Left ventricle myocardium inferior (tissue), 1 donor: ENCODE measurements at regions not wholly inside any gene's neighbourhood (a gene's known extent, or its start where the extent isn't known, plus 50 kb on each side); places are given as distances from the start of the nearest gene placed in this dataset.
"Not testable (repeated sequence)": the region's sequence is repeated elsewhere in the genome, so short reads cannot be mapped to it uniquely, and the experiment has no call there.

Source experiments
- DNase-seq: peaks from one replicate; pipeline ENCODE4 v3.0.0-alpha.2; 2020
- H3K27ac ChIP-seq: fragments of 200-600 bp; replicated peaks from 2 replicates; pipeline ENCODE4 v1.8.0; 2021
- H3K27me3 ChIP-seq: fragments of 200-600 bp; 2 replicates; pipeline ENCODE4 v1.8.0; 2021; ENCODE audit warnings: low read depth
- H3K36me3 ChIP-seq: fragments of 200-600 bp; 2 replicates; pipeline ENCODE4 v1.8.0; 2021
- H3K4me1 ChIP-seq: fragments of 200-600 bp; 2 replicates; pipeline ENCODE4 v1.8.0; 2021
- H3K4me3 ChIP-seq: fragments of 200-600 bp; 2 replicates; pipeline ENCODE4 v1.8.0; 2021; ENCODE audit warnings: mild to moderate bottlenecking, moderate library complexity
- H3K9me3 ChIP-seq: fragments of 200-600 bp; replicated peaks from 2 replicates; pipeline ENCODE4 v1.8.0; 2021
- CTCF ChIP-seq: fragments of 200-600 bp; IDR thresholded peaks from 2 replicates; pipeline ENCODE4 v1.8.0; 2021; ENCODE audit warnings: antibody characterized with exemption, mild to moderate bottlenecking, borderline replicate concordance
- intact Hi-C: fragments of 100-400 bp; cut with micrococcal nuclease; formaldehyde crosslinking; loops from one replicate; pipeline ENCODE4 v1.11.0; 2022
- donor health status: DM: no; HTN: yes; CAD: no; lungs with severe emphysema.

GRCh38 chr3:77746892-77747291 lies 707.0 kb downstream of the ROBO2 start:
- Histone ChIP-seq H3K4me1 (no peaks in the 10 kb centered on the region), H3K36me3 (no peaks in the 10 kb centered on the region), H3K27me3 (no peaks in the 10 kb centered on the region), H3K9me3 (no peaks in the 10 kb centered on the region), H3K4me3 (no peak overlapping the region), H3K27ac (no peak overlapping the region)
- DNase-seq = no peak
- intact Hi-C loops = no loop called here
- no peak for TF ChIP-seq CTCF

GRCh38 chr3:77756397-77756975 lies 716.6 kb downstream of the ROBO2 start:
- H3K4me1 ChIP-seq, H3K36me3 ChIP-seq, DNase-seq, H3K27ac ChIP-seq, H3K4me3 ChIP-seq, intact Hi-C loops, H3K27me3 ChIP-seq: not testable (repeated sequence)
- peaks cover 46% of the 10 kb centered on the region for H3K9me3 ChIP-seq

GRCh38 chr3:77772459-77772858 lies 732.6 kb downstream of the ROBO2 start:
- no peaks in the 10 kb centered on the region for H3K27me3 ChIP-seq
- no peaks in the 10 kb centered on the region for H3K36me3 ChIP-seq
- H3K4me1 ChIP-seq = no peaks in the 10 kb centered on the region
- intact Hi-C loops = no loop called here
- TF ChIP-seq CTCF = no peak
- no peak overlapping the region for H3K4me3 ChIP-seq
- H3K27ac ChIP-seq = no peak overlapping the region
- no peaks in the 10 kb centered on the region for H3K9me3 ChIP-seq
- DNase-seq = no peak

- TF ChIP-seq CTCF = no peak
- Histone ChIP-seq H3K27ac (no peak overlapping the region), H3K9me3 (no peaks in the 10 kb centered on the region), H3K4me3 (no peak overlapping the region), H3K4me1 (no peaks in the 10 kb centered on the region), H3K36me3 (no peaks in the 10 kb centered on the region), H3K27me3 (no peaks in the 10 kb centered on the region)
- DNase-seq = no peak
- intact Hi-C loops = no loop called here
These were observed 733.2 kb downstream of the ROBO2 start for GRCh38 chr3:77773084-77773483.

GRCh38 chr3:77780278-77780996 lies 740.5 kb downstream of the ROBO2 start:
- no peak for DNase-seq
- Histone ChIP-seq H3K27ac (no peak overlapping the region), H3K4me1 (no peaks in the 10 kb centered on the region), H3K4me3 (no peak overlapping the region), H3K27me3 (no peaks in the 10 kb centered on the region), H3K9me3 (no peaks in the 10 kb centered on the region), H3K36me3 (no peaks in the 10 kb centered on the region)
- intact Hi-C loops = no loop called here
- no peak for TF ChIP-seq CTCF

- intact Hi-C loops = no loop called here
- Histone ChIP-seq H3K36me3 (no peaks in the 10 kb centered on the region), H3K27me3 (no peaks in the 10 kb centered on the region), H3K4me1 (no peaks in the 10 kb centered on the region), H3K9me3 (no peaks in the 10 kb centered on the region), H3K4me3 (no peak overlapping the region), H3K27ac (no peak overlapping the region)
- no peak for TF ChIP-seq CTCF
- no peak for DNase-seq
These were observed 746.3 kb downstream of the ROBO2 start for GRCh38 chr3:77786216-77786615.
